Endothelial cell of umbilical vein (primary cell): ENCODE measurements at regions not wholly inside any gene's neighbourhood (a gene's known extent, or its start where the extent isn't known, plus 50 kb on each side); places are given as distances from the start of the nearest gene placed in this dataset.

Experiments
- CTCF ChIP-seq, 2 donors: IDR thresholded peaks; 1 replicate in 1 of 2; 2 replicates in 1 of 2; pipeline ENCODE4 v1.5.1; 2011; ENCODE audit warnings: low read length in 2 of 2, mild to moderate bottlenecking in 2 of 2, moderate library complexity in 2 of 2, control low read depth in 1 of 2, inconsistent platforms in 1 of 2, low read depth in 1 of 2; ENCODE audit not compliant: insufficient read depth in 1 of 2; ENCODE audit errors: extremely low read depth in 1 of 2
- EZH2 ChIP-seq: IDR thresholded peaks from 2 replicates; pipeline ENCODE4 v1.6.1; 2012; ENCODE audit warnings: borderline replicate concordance, low read depth, mild to moderate bottlenecking, moderate library complexity, low read length, inconsistent platforms; ENCODE audit not compliant: severe bottlenecking
- FOS ChIP-seq: IDR thresholded peaks from 2 replicates; pipeline ENCODE4 v1.6.1; 2011; ENCODE audit warnings: mild to moderate bottlenecking, low read length, moderate library complexity, borderline replicate concordance; ENCODE audit not compliant: insufficient read depth
- JUN ChIP-seq: IDR thresholded peaks from 2 replicates; pipeline ENCODE4 v1.6.1; 2011; ENCODE audit warnings: borderline replicate concordance, low read depth; ENCODE audit not compliant: insufficient read length, insufficient read depth
- POLR2A ChIP-seq: IDR thresholded peaks from 2 replicates; pipeline ENCODE4 v1.6.1; 2012; ENCODE audit warnings: low read depth, mild to moderate bottlenecking, control low read depth, low read length
- POLR2AphosphoS5 ChIP-seq: IDR thresholded peaks from 2 replicates; pipeline ENCODE4 v1.6.1; 2012; ENCODE audit warnings: low read depth, mild to moderate bottlenecking, control low read depth, low read length, moderate library complexity; ENCODE audit not compliant: insufficient read depth

GRCh38 chr22:48072777-48073176 is 1310.3 kb downstream of the TBC1D22A start:
- no peak for TF ChIP-seq POLR2AphosphoS5
- no peak for TF ChIP-seq POLR2A
- TF ChIP-seq CTCF (IDR thresholded peaks at IDR 0.05; ENCODE audit: extremely low read depth in 1 of 2, insufficient read depth in 1 of 2, low read depth in 1 of 2, low read length in 2 of 2), result no peak
- no peak for TF ChIP-seq FOS
- TF ChIP-seq EZH2, result no peak
- TF ChIP-seq JUN, result no peak
